Amniotic epithelial cell (primary cell): ENCODE measurements at regions not wholly inside any gene's neighbourhood (a gene's known extent, or its start where the extent isn't known, plus 50 kb on each side); places are given as distances from the start of the nearest gene placed in this dataset.

Source experiments
- DNase-seq: peaks from one replicate; pipeline ENCODE4 v3.0.0-alpha.2; 2010; ENCODE audit warnings: low read depth

DNA sequence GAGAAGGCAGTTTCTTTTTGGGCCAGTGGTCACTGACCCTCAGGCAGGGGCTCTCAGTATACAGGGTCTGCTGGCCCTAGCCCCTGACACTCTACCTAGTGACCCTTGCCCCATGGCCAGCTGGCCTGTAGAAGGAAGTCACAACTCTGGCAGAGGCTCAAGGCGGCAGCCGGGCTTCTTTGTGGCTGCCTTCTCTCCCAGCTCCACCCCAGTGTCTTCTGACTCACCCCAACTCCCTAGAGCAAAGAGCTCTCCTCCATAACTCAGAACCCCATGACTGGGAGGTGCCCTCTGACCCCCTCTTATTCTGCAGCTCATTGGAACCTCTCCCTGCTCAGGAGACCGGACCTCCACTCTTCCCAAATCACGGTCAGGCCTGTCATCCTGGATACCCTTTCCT is 358.2 kb downstream of the FGFR2 start:
- no peak for DNase-seq

DNA sequence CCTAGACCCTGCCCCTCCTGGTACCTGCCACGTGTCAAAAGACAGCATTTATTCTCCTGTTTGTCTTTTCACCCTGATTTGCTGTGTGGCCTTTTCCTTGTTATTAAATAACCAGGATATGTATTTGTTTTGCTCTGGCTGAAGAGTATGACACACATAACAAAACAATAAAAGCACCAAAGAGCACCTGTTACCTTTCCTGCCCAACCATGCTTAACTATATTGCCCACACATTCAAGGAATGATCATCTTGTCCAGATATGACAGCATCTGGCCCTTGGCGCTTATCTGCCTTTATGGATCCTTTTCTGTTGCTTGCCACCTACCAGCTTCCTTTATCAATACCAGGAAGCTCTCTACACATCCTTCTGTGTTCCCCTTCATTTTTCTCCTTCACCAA is 357.7 kb downstream of the FGFR2 start:
- no peak for DNase-seq

DNA sequence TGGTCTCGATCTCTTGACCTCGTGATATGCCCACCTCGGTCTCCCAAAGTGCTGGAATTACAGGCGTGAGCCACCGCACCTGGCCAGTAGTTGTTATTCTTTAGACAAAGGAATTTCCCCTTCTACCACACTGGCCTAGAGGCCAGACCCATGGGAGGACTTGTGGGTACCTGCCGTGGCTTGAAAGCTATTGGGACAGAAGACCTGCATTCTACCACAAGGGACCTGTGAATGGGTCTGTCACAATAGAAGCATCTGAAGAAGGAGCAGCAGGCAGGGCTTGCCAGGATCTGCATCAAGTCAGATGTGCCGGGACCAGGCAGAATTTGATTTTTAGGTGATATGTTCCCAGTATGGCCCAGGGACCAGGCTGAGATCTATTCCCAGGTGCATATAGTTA is 356.9 kb downstream of the FGFR2 start:
- DNase-seq = no peak

DNA sequence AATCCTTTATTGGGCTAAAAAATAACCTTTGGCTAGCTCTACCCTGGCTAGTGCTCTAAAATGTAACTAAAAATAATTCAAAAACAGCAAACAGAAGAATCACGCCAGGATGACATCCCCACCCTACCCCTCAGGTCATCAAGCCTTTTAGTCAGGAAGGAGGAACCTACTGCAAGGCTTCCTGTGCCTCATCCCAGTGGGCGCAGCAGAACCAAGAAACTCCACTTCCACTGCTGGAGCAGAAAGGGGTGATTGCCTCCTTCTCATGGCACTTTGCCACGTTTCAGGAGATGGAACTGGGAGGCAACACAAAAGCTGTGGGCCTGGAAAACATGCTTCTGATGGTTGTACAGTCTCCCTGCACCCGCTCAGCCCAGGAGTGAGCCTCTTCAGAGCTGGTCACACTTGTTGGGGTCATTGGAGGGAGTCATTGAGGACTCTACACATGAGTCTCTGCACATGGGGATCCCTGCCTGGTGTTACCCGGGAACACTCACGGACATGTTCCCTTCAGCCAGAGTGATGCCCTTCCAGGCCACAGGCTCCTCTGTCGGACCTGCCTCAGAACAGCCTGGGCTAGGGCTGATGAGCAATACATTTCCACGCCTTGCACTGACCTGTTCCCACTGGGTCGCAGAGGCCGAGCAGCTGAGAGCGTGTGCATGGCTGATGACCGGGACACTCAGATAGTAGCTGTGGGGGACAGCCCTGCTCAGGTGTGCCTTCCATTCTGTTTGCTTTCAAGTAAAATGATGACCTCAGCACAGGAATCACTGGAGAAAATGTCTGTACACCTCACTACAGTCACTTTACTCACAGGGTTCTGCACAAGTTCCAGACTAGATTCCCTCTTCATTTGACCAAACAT is 355.3 kb downstream of the FGFR2 start:
- DNase-seq = no peak

DNA sequence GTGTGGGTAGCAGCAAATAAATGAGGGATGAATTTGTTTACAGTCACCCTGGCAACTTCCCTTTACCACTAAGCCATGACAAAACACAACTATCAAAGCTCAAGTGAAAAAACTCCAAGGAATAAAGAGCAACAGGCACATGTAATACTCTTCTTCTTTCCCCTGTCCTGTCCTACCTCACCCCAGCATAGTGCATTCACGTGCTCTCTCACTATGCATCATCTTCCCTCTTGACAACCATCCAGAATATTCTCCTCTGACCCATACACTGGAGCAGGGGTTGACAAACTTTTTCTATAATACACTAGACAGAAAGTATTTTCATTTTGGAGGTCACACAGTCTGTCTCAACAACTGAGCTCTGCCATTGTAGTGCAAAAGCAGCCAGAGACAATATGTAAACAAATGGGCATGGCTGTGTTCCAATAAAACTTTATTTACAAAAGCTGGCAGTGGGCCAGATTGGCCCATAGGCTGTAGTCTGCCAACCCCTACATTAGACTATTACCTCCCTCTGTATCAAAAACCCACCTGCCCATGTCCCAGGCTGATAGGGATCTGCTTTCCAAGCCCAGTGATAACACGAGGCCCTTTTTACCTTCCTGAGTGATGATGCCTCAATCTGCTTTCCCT is 354.5 kb downstream of the FGFR2 start:
- DNase-seq = no peak

DNA sequence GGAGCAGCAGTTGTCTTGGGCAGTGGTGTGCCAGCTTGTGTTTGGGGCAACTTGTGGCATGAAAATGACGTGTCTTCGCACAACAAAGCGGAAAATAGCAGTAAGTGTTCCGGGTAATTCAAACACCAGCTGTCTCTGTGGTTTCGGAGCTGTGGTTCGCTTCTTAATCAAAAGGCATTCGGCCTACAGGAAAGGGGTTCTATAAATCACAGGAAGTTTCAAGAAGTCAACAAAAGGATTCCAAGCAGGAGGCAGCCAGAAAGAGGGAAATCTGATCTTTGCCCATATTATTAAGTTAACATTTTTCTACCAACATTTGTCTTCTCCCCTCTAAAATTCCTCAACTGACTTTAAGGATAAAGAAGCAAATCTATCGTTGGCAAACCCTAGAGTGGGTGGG is 353.4 kb downstream of the FGFR2 start:
- no peak for DNase-seq

DNA sequence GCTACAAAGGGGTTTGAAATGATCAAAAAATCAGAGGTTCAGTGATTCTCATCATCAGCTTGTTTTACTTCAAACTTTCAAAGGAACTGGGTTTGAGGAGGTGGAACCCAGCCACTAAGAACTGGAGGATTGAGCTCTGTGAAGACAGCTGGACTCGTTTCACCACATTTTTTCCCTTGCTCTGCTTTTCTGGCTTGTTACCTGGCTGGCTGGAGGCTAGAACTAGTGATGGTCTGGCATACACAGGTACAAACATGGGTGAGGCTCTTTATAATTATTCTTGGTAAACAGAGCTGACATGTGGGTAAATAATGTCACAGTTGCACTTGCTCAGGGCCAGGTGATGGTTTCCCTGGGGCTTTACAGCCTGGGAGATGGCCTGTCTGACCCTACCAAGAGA is 352.5 kb downstream of the FGFR2 start:
- no peak for DNase-seq

DNA sequence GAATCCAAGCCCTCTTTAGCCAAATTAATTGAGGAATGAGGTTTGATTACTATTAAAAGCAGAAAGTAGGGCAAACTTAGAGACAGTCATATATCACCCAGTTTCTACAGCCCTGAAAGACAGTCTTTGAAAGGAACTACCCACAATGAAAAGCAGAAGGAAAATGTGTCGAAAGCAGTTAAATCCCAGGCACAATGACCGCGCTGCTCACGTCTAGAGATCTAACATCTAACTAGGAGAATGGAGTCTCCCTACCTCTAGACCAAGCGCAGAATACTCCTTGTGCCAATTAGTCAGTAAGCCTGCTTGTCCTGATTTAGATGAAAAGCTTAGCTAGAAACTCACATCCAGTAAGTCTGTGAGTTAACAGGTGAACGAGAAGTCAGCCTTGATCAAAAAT is 350.0 kb downstream of the FGFR2 start:
- DNase-seq = no peak

DNA sequence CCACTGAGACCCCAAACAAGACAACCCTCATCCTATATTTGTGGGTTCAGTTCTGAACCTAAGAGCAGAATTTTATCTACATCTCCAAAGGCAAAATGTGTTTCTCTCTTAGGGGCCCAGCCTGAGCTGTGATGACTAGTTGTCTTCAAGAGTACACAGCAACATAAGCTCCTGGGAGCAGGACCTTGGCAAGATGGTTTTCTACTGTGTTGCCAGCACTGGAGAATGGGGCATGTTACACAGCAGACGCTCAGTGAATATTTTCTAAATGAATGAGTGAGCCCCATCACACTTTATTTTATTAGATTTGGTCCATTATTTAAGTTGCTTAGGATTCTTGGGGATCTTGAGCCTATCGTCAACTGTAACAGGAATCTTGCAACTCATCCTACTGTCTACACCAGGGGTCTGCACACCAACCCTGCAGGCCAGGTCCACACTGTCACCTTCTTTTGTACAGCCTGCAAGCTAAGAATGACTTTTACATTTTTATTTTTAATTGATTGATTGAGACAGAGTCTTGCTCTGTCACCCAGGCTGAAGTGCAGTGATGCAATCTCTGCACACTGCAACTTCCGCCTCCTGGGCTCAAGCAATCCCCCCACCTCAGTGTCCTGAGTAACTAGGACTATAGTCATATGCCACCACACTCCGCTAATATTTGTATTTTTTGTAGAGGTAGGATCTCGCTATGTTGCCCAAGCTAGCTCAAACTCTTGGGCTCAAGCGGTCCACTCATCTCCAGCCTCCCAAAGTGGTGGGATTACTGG is 347.1 kb downstream of the FGFR2 start:
- no peak for DNase-seq

DNA sequence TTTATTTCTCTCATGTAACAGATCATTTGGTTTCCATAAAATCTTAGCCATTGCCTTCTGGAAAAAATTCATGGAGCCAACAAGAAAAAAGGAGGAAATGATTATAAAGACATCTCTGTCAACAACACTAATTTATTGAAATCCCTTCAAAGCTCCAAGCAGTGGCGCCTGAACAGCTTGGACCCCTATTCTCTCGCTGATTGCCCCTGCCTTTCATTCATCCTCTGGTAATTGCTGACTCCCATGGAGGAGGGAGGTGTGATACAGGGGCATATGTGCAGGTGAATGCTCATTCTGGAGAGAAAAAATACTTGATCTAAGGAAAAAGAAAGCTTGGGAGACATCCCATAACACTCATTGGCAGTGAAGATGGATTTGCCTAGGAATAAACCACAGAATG is 345.5 kb downstream of the FGFR2 start:
- no peak for DNase-seq

DNA sequence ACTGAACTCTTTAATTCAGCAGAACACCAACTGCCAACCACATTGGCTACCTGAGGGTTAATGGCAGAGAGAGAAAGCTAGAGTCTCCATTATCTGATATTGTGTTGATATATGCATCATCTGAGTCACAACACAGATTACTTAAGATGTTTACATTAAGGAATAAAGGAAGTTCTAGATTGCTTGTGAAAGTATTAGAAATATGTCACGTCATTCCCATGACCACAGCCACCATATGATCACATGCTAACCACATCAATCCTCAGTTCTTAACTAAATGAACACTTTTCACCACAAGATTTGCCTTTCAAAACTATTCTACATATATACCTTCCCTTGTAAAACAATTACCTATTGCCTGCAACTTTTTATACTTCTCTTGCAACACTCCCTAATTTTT is 337.9 kb downstream of the FGFR2 start:
- DNase-seq = no peak

DNA sequence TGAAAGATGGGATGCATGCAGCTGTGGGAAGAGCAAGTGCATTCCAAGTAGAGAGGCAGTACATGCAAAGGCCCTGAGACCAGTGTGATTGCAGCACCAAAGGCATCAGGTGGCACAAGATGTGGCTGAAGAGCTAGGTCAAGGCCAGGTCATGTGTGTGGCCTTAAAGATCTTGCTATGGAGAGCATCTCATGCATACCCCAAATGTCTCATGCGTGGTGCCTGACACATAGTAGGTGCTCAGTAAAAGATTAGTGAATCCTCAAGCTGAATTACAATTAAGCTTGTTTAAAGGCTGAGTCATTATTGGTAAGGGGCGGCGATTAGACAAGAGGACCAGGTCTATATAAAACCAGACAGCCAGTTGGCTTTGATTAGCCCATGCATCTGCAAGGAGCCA is 336.6 kb downstream of the FGFR2 start:
- no peak for DNase-seq

DNA sequence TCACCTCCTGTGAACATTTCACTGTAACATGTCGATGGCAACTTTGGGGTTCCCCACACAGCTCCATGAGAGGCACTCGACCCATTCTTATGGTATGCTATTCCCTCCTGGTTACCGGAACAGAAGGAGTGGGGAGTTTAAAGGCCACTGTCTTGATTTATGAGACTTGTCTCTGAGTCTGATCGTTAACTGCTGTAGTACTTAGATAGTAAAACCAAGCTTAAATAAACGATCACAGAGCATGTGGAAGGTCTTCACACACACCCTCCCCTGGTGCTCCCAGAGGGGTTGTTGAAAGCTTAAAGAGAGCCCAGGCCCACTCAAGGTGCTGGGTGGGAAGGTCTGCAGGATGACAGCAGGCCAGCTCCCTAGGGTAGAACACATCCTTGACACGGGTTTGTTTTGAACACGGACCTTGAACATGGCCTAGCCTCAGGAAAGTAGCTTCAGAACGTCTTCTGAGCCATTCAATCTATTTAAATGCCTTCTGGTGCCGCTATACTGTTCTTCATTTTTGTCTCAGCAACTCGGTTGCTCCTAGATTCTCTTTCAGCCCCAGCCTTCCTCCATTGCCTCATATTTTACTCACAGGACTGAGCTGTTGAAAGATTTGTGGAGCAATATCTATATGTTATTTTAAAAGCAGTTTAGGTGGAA is 335.3 kb downstream of the FGFR2 start:
- DNase-seq = no peak

DNA sequence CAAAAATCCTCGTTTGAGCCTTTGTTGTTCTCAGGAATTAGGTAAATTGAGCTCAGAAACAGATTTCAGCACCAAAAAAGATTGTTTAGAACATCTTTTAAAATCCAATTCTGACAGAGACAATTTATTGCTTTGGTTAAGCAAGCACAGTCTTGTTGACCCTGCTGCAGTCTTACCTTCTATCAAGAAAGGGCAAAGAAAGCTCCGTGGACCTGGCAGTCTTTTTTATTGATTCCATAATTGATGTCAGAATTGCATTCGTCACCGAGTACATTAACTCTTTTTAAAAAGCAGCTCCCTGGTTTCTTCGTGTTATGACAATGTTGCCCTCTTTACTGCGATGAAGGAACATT is 334.8 kb downstream of the FGFR2 start:
- DNase-seq = no peak

DNA sequence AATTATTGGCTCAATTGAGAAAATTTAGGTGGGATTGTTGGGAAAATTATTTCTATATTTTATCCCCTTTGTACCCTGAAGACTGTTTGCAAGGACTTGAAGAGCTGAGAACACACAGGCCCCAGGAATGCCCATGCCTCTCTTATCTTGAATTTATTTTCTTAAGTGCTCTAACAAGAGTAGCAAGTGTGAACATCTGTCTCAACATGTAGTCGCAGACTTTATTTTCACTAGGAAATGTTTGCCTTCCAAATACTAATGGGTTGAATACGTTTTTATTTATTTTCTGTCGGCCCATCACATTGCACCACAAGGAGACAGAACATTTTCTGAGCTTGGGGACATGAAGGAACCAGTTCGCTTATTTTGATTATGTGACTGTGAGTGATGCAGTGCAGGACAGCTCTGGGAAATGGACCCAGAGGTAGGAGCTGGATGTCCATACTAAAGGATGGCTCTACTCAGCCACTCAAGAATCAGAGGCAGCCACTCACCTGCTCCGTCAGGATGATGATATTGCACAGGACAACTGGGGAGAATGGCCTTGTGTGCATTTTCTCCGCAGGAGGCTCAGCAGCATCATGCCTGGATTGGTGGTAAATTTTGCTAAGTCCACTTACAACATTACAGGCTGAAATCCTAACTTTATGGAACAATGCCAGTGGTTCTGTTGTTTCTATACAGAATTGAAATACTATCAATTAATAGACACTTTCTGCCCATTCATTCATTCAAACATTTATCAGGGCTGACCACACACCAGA is 332.7 kb downstream of the FGFR2 start:
- no peak for DNase-seq

DNA sequence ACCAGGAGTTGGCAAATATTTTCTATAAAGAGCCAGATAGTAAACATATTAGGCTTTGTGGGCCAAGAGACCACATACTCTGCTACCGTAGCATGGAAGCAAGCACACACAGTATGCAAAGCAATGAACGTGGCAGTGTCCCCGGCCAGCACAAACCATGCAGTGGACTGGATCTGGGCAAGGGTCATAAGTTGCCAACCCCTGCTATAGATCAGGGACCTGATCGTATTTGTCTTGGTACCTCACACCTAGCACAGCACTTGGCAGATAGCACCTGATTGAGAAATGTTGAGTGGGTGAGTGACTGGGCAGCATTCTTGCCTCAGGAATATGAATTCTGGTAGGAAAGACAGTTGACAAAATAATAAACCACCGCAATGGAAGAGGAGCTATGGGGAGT is 331.9 kb downstream of the FGFR2 start:
- DNase-seq = no peak

DNA sequence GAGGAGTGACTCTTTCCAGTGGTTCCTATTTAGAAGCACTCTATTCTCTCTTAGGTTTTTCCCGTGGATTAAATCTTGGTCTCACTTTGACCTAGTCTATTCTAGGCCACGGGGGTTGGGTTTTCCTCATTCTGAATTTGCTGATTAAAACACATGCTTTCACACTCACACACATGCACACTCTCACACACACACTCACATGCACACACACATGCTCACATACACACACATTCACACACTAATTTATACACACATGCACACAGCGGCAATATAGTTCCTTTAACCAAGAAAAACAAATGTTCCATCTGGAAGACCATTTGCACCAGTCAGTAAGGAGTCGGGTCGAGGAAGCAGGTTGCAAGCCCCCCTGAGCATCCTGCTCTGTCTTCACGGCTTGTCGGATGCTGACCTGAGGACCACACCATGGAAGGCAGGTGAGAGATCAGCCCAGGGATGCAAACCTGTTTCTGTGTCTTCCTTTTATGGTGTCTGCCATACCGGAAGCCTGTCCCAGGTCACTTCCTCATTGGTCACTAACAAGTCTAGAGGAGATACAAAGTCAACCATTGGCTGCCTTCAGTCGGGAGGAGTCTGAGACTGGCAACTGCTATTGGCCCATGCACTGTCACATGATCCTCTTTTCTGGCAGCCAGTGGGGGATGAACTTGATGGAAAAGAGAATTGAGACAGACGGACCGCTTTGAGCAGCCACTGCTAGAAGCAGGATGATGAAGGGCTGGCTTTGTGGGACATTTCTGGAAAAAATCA is 330.8 kb downstream of the FGFR2 start:
- no peak for DNase-seq

DNA sequence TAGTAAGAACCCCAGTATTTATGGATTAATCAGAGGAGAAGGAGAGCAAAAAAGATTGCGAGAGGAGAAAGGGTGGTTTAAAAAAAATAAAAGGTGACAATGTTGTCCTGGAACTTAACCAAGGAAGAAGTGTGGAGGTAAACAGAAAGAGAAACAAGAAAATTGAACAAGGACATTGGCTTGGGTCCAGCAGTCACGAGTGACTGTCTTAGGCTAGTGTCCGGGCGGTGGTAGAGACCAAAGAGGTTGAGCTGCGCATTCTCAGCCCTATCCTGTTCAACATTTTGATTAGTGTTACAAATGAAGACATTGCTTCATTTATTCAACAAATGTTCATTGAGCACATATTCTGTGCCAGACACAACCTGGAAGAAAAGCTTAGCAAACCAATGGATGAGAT is 329.9 kb downstream of the FGFR2 start:
- no peak for DNase-seq

DNA sequence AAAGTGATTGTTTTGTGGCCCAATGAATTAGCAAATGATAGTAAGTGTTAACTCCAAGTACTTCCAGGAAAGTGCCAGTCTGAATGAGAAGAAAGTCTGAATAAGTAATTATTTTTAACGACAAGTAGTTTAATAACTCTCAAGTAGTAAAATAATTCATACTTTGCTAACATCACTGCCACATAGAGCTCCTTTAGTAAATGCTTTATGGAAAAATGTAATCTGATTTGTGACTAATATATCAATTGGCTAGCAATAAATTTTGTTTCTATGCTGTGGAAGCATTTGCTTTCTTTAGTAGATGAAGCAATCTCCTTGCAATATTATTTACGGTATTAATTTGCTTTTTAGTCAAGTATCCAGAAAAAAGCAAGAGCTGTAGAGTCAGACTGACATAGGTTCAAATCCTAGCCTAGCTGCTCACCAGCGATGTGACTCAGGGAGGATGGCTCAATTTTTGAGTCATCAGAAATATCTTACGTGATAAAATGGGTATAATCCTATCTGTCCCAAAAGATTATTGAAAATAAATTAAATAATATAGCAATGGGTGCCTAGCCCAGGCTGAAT is 329.3 kb downstream of the FGFR2 start:
- DNase-seq = no peak

DNA sequence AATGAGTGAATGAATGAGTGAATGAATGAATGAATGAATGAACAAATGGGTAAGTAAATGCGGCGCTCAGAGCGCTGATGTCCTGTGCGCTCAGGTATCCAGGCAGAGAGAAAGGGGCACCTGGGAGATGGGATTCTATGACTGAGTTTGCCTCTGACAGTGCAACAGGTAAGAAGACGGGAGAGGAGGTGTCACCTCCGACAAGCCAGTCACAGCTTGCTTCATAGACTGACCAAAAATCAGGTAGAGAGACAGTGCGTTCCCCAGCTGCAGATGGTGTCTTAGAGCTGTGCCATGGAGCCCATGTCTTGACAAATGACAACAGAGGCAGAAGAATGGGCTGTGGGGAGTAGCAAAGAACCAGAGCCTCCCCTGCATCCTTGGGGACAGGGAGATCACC is 327.3 kb downstream of the FGFR2 start:
- no peak for DNase-seq

DNA sequence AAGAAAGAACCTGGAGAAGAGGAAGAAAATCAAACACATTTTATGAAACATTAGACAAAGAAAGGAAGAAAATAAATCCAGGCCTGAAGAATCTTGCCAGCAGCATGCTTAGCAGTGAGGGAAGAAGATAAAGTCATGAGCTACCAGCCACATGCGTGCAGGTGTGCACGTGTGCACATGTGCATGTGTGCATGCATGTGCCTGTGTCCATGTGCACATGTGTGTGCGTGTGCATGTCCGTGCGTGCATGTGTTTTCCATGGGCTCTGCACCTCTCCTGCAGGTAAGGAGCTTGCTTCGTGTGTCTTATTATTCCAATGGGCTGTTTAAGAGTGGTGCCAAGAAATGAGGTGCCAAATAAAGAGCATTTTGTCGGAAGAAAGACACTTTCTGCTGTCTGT is 322.2 kb downstream of the FGFR2 start:
- no peak for DNase-seq
